PC-3 (cell line): ENCODE measurements at regions not wholly inside any gene's neighbourhood (a gene's known extent, or its start where the extent isn't known, plus 50 kb on each side); places are given as distances from the start of the nearest gene placed in this dataset.

Experiments used
- ATAC-seq: fragments of 200-7000 bp; cut with Tn5 transposase; 2 replicates; pipeline ENCODE4 v1.9.1; 2020; ENCODE audit warnings: mild to moderate bottlenecking, moderate library complexity
- BruUV-seq: library from RNA; stranded (reverse); fragments of 400-500 nt; replicated peaks from 2 replicates; lab custom pipeline; 2021; lab: Mats Ljungman, UMichigan
- CTCF ChIA-PET: fragments of 300-600 bp; sonication (Branson Sonifier 250); formaldehyde crosslinking; loops from one replicate; lab custom pipeline; 2022; ENCODE audit warnings: antibody characterized with exemption; lab: Charles Lee
- POLR2A ChIA-PET: fragments of 300-600 bp; sonication (Branson Sonifier 250); formaldehyde crosslinking; loops from one replicate; lab custom pipeline; 2022; ENCODE audit warnings: antibody characterized with exemption; ENCODE audit not compliant: unreplicated experiment; lab: Charles Lee
- DNase-seq: peaks from one replicate; pipeline ENCODE4 v3.0.0-alpha.2; 2015
- H2AFZ ChIP-seq: fragments of 300-600 bp; sonication (generic); 2 replicates; pipeline ENCODE4 v1.6.0; 2016; ENCODE audit warnings: antibody characterized with exemption, low read length
- H3F3A ChIP-seq: fragments of 300-600 bp; sonication (generic); one replicate; pipeline ENCODE4 v1.6.0; 2017; ENCODE audit warnings: antibody characterized with exemption, low read length, control low read depth, mild to moderate bottlenecking; ENCODE audit not compliant: unreplicated experiment
- H3K27ac ChIP-seq: fragments of 300-600 bp; sonication (generic); 2 replicates; pipeline ENCODE4 v1.5.1; 2016; ENCODE audit warnings: mild to moderate bottlenecking, low read length
- H3K27me3 ChIP-seq: fragments of 300-600 bp; sonication (generic); 2 replicates; pipeline ENCODE4 v1.6.1; 2016; ENCODE audit warnings: low read length, mixed read lengths
- H3K36me3 ChIP-seq: fragments of 300-600 bp; sonication (generic); 2 replicates; pipeline ENCODE4 v1.6.1; 2016; ENCODE audit warnings: low read depth, mixed run types, low read length, mixed read lengths
- H3K4me1 ChIP-seq: fragments of 300-600 bp; sonication (generic); 2 replicates; pipeline ENCODE4 v1.5.1; 2016; ENCODE audit warnings: low read length; ENCODE audit not compliant: insufficient read depth
- H3K4me2 ChIP-seq: fragments of 300-600 bp; sonication (generic); 2 replicates; pipeline ENCODE4 v1.6.0; 2016; ENCODE audit warnings: low read length
- H3K4me3 ChIP-seq: fragments of 300-600 bp; sonication (generic); 2 replicates; pipeline ENCODE4 v1.5.1; 2016; ENCODE audit warnings: mild to moderate bottlenecking, low read length, mixed read lengths
- H3K79me2 ChIP-seq: fragments of 300-600 bp; sonication (generic); 2 replicates; pipeline ENCODE4 v1.6.1; 2017; ENCODE audit warnings: low read length, mixed read lengths
- H3K9ac ChIP-seq: fragments of 300-600 bp; sonication (generic); 2 replicates; pipeline ENCODE4 v1.6.0; 2016; ENCODE audit warnings: mild to moderate bottlenecking, low read length
- H3K9me2 ChIP-seq: fragments of 300-600 bp; sonication (generic); replicated peaks from 2 replicates; pipeline ENCODE4 v1.6.1; 2016; ENCODE audit warnings: mixed run types, low read length, mixed read lengths
- H3K9me3 ChIP-seq: fragments of 300-600 bp; sonication (generic); 2 replicates; pipeline ENCODE4 v1.6.1; 2016; ENCODE audit warnings: low read length, mixed read lengths
- H4K20me1 ChIP-seq: fragments of 300-600 bp; sonication (generic); 2 replicates; pipeline ENCODE4 v1.6.1; 2016; ENCODE audit warnings: low read length, mixed read lengths
- CTCF ChIP-seq: fragments of 300-600 bp; sonication (generic); conservative IDR thresholded peaks from 2 replicates; pipeline ENCODE4 v1.5.1; 2017; ENCODE audit warnings: antibody characterized with exemption, low read depth, mild to moderate bottlenecking, low read length
- EZH2 ChIP-seq: fragments of 300-600 bp; sonication (generic); IDR thresholded peaks from one replicate; pipeline ENCODE4 v1.6.1; 2017; ENCODE audit warnings: antibody characterized with exemption, mild to moderate bottlenecking, low read length; ENCODE audit not compliant: unreplicated experiment
- EZH2phosphoT487 ChIP-seq: fragments of 300-600 bp; sonication (generic); IDR thresholded peaks from 2 replicates; pipeline ENCODE4 v1.6.1; 2018; ENCODE audit warnings: mild to moderate bottlenecking, antibody characterized with exemption, low read length, borderline replicate concordance
- intact Hi-C: fragments of 100-400 bp; cut with micrococcal nuclease; formaldehyde crosslinking; loops from 2 replicates; pipeline ENCODE4 v1.9.0; 2023

GRCh38 chr4:186820391-186820891, 96.8 kb upstream of the FAT1 start:
- Histone ChIP-seq H3K9me3 (no peaks in the 10 kb centered on the region), H3K27ac (no peak overlapping the region), H2AFZ (no peak overlapping the region), H3K79me2 (no peaks in the 10 kb centered on the region), H3K4me3 (no peak overlapping the region), H4K20me1 (no peaks in the 10 kb centered on the region), H3F3A (no peaks in the 10 kb centered on the region), H3K27me3 (no peaks in the 10 kb centered on the region), H3K9me2 (no peaks in the 10 kb centered on the region), H3K9ac (no peak overlapping the region), H3K4me2 (no peak overlapping the region), H3K4me1 (no peaks in the 10 kb centered on the region; the same call in 1 of the 2 replicates), H3K36me3 (no peaks in the 10 kb centered on the region)
- DNase-seq = no peak
- ChIA-PET POLR2A (no interaction called here), CTCF (no interaction called here)
- intact Hi-C loops = loop anchor here (5.0 kb wide), 1 partner anchor 37 kb away; no protein-coding TSS in a partner anchor
- no peak for ATAC-seq
- no peak for TF ChIP-seq EZH2
- BruUV-seq = no TSS peak

GRCh38 chr4:186823989-186824388, 100.3 kb upstream of the FAT1 start:
- ATAC-seq = no peak
- Histone ChIP-seq H3K9me3 (no peaks in the 10 kb centered on the region), H3K9ac (no peak overlapping the region), H3K9me2 (no peaks in the 10 kb centered on the region), H2AFZ (no peak overlapping the region), H3F3A (no peaks in the 10 kb centered on the region), H3K4me1 (no peaks in the 10 kb centered on the region; the same call in 1 of the 2 replicates), H3K36me3 (no peaks in the 10 kb centered on the region), H3K27me3 (no peaks in the 10 kb centered on the region), H3K4me2 (no peak overlapping the region), H3K79me2 (no peaks in the 10 kb centered on the region), H3K27ac (no peak overlapping the region), H3K4me3 (no peak overlapping the region), H4K20me1 (no peaks in the 10 kb centered on the region)
- TF ChIP-seq CTCF (no peak), EZH2 (no peak), EZH2phosphoT487 (no peak)
- intact Hi-C loops = loop anchor here (2.0 to 5.0 kb wide), 2 partner anchors 33 to 95 kb away; no protein-coding TSS in a partner anchor
- no peak for DNase-seq
- BruUV-seq = no TSS peak
- ChIA-PET CTCF (no interaction called here), POLR2A (no interaction called here)

GRCh38 chr4:186825069-186825468, 101.4 kb upstream of the FAT1 start:
- no peak overlapping the region for H3K27ac ChIP-seq
- no peak overlapping the region for H3K4me2 ChIP-seq
- DNase-seq (no peak), ATAC-seq (no peak)
- H3K9ac ChIP-seq = no peak overlapping the region
- ChIA-PET CTCF (no interaction called here), POLR2A (no interaction called here)
- H3F3A ChIP-seq = no peaks in the 10 kb centered on the region
- H3K27me3 ChIP-seq = no peaks in the 10 kb centered on the region
- H3K4me1 ChIP-seq = no peaks in the 10 kb centered on the region; the same call in 1 of the 2 replicates
- H2AFZ ChIP-seq = no peak overlapping the region
- H3K9me2 ChIP-seq = no peaks in the 10 kb centered on the region
- H3K36me3 ChIP-seq = no peaks in the 10 kb centered on the region
- TF ChIP-seq CTCF (no peak), EZH2phosphoT487 (no peak), EZH2 (no peak)
- no peaks in the 10 kb centered on the region for H3K79me2 ChIP-seq
- H4K20me1 ChIP-seq = no peaks in the 10 kb centered on the region
- intact Hi-C loops = no loop called here
- no peak overlapping the region for H3K4me3 ChIP-seq
- no TSS peak for BruUV-seq
- H3K9me3 ChIP-seq = no peaks in the 10 kb centered on the region
